PFSK-1 (cell line): ENCODE measurements at regions not wholly inside any gene's neighbourhood (a gene's known extent, or its start where the extent isn't known, plus 50 kb on each side); places are given as distances from the start of the nearest gene placed in this dataset.

ENCODE experiments used
- FOXP2 ChIP-seq: optimal IDR thresholded peaks from 2 replicates; pipeline ENCODE3; 2011; ENCODE audit warnings: borderline replicate concordance, control low read depth, inconsistent platforms; ENCODE audit not compliant: insufficient read depth; ENCODE audit errors: extremely low read length, extremely low read depth
- POLR2AphosphoS5 ChIP-seq: IDR thresholded peaks from 2 replicates; pipeline ENCODE4 v1.6.1; 2012; ENCODE audit warnings: low read depth, mild to moderate bottlenecking, control low read depth, low read length, moderate library complexity
- REST ChIP-seq, 2 experiments: IDR thresholded peaks; 2 replicates each; pipeline versions ENCODE4 v1.6.1 to v1.8.0; 2011 to 2012; ENCODE audit warnings: low read depth in 2 of 2, low read length in 2 of 2, control low read depth in 1 of 2, inconsistent platforms in 1 of 2, mild to moderate bottlenecking in 1 of 2, moderate library complexity in 1 of 2; ENCODE audit not compliant: insufficient read depth in 1 of 2
- SIN3A ChIP-seq: IDR thresholded peaks from 2 replicates; pipeline ENCODE4 v1.6.1; 2012; ENCODE audit warnings: mild to moderate bottlenecking, low read length, moderate library complexity, borderline replicate concordance; ENCODE audit not compliant: insufficient read depth
- TAF1 ChIP-seq: IDR thresholded peaks from 2 replicates; pipeline ENCODE4 v1.6.1; 2012; ENCODE audit warnings: low read length, control low read depth, borderline replicate concordance; ENCODE audit not compliant: insufficient read depth

- TF ChIP-seq REST (IDR thresholded peaks at IDR 0.05; ENCODE audit: insufficient read depth in 1 of 2, low read depth in 2 of 2, low read length in 2 of 2): no peak
- TF ChIP-seq TAF1: peak; percentile 15; the same call in 1 of the 2 replicates
Measured at GRCh38 chr9:119453490-119453911, 84.3 kb upstream of the BRINP1 start.

- no peak for TF ChIP-seq SIN3A
- no peak for TF ChIP-seq POLR2AphosphoS5
- TF ChIP-seq REST (IDR thresholded peaks at IDR 0.05; ENCODE audit: insufficient read depth in 1 of 2, low read depth in 2 of 2, low read length in 2 of 2): no peak
- no peak for TF ChIP-seq TAF1
- no peak for TF ChIP-seq FOXP2
Measured at GRCh38 chr9:119451426-119451825, 82.2 kb upstream of the BRINP1 start.

DNA sequence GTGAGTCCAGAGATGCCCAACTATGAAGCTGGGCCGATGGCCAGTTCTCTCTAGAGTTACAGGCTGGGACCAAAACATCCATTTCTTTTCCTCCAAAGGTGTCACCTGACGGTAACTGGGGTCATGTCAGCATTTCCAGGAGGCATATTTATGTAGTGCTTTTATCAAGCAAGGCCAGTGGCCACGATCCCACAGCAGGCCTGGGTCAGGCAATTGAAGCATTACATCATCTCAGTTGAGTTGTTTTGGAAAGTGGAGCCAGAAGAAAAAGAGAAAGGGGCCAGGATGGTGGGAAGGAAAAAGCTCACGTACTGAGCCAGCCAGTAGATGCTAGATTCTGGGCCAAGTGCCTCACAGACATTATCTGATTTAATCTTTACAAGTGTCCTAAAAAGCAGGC is 73.9 kb upstream of the BRINP1 start:
- TF ChIP-seq REST (IDR thresholded peaks at IDR 0.05; ENCODE audit: insufficient read depth in 1 of 2, low read depth in 2 of 2, low read length in 2 of 2) (no peak), POLR2AphosphoS5 (no peak), FOXP2 (no peak), TAF1 (no peak), SIN3A (no peak)

- TF ChIP-seq POLR2AphosphoS5 (no peak), FOXP2 (no peak), REST (IDR thresholded peaks at IDR 0.05; ENCODE audit: insufficient read depth in 1 of 2, low read depth in 2 of 2, low read length in 2 of 2) (no peak)
Measured at GRCh38 chr9:119441832-119442231, 72.6 kb upstream of the BRINP1 start.

DNA sequence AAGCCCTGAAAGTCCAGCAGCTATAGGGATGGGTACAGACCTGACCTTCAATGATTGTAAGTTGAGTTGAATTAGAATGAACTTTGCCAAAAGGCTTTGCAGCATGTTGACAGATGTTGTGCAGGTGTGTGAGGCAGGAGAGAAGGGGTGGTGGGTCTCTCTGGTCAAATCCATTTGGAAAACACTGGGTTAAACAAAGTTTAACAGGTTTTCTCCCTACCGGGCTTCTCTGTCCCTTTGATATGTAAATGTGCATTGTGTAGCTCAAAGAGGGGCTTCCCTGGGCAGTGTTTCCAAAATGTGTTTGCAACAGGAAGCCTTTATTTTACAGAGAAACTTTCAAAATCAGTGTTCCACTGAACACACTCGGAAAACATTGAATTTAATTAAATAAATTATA is 72.1 kb upstream of the BRINP1 start:
- TF ChIP-seq SIN3A (no peak), POLR2AphosphoS5 (no peak), TAF1 (no peak), REST (IDR thresholded peaks at IDR 0.05; ENCODE audit: insufficient read depth in 1 of 2, low read depth in 2 of 2, low read length in 2 of 2) (no peak), FOXP2 (no peak)
